ENCODE measurements at regions not wholly inside any gene's neighbourhood (a gene's known extent, or its start where the extent isn't known, plus 50 kb on each side); places are given as distances from the start of the nearest gene placed in this dataset.

- Histone ChIP-seq H3K9ac (replicated peaks in 1 of 4; ENCODE audit: extremely low read depth in 1 of 4, low read depth in 3 of 4, low read length in 3 of 4) (no peak overlapping the region), H3K4me3 (ENCODE audit: extremely low read depth in 1 of 4, insufficient read depth in 2 of 4, low read depth in 3 of 4, low read length in 4 of 4) (no peak overlapping the region), H3K23me2 (ENCODE audit: low read depth, low read length) (no peaks in the 10 kb centered on the region), H3K79me2 (ENCODE audit: control insufficient read depth in 1 of 2, insufficient read depth in 2 of 2, low read length in 2 of 2) (no peaks in the 10 kb centered on the region), H2BK20ac (ENCODE audit: low read length) (no peak overlapping the region), H3K56ac (replicated peaks; ENCODE audit: insufficient read length, low read depth, low read length) (no peak overlapping the region), H3K18ac (ENCODE audit: extremely low read depth, low read length) (no peak overlapping the region), H3K27me3 (replicated peaks in 1 of 4; ENCODE audit: control insufficient read depth in 3 of 4, extremely low read depth in 1 of 4, insufficient read depth in 3 of 4, low read length in 3 of 4) (no peaks in the 10 kb centered on the region), H2BK12ac (ENCODE audit: low read depth, low read length) (no peak overlapping the region), H4K8ac (ENCODE audit: extremely low read depth, insufficient read depth, low read length) (no peak overlapping the region), H2BK120ac (replicated peaks; ENCODE audit: low read depth, low read length) (no peak overlapping the region), H3K4me1 (replicated peaks in 1 of 4; ENCODE audit: control insufficient read depth in 3 of 4, insufficient read depth in 4 of 4, low read length in 3 of 4) (no peaks in the 10 kb centered on the region), H3K79me1 (ENCODE audit: low read depth, low read length) (no peaks in the 10 kb centered on the region), H2AFZ (ENCODE audit: low read length) (no peak overlapping the region), H3K4ac (replicated peaks; ENCODE audit: insufficient read length, low read depth, low read length) (no peak overlapping the region), H3K36me3 (ENCODE audit: control insufficient read depth in 2 of 4, insufficient read depth in 4 of 4, low read length in 3 of 4) (no peaks in the 10 kb centered on the region), H3K9me3 (ENCODE audit: insufficient read depth in 2 of 2, low read depth in 1 of 2, low read length in 1 of 2) (no peaks in the 10 kb centered on the region), H3K27ac (ENCODE audit: low read depth, low read length) (no peak overlapping the region), H2AK5ac (ENCODE audit: low read depth, low read length) (no peak overlapping the region), H3K23ac (ENCODE audit: insufficient read length) (no peak overlapping the region), H2BK15ac (ENCODE audit: low read length) (no peak overlapping the region), H4K5ac (ENCODE audit: insufficient read length, low read depth, low read length) (no peak overlapping the region), H4K91ac (replicated peaks; ENCODE audit: insufficient read length, low read length) (no peak overlapping the region), H4K20me1 (replicated peaks in 1 of 2; ENCODE audit: control insufficient read depth in 1 of 2, insufficient read depth in 2 of 2, low read length in 2 of 2) (no peaks in the 10 kb centered on the region), H3K14ac (ENCODE audit: insufficient read length) (no peak overlapping the region), H2BK5ac (ENCODE audit: low read depth, low read length) (no peak overlapping the region), H3K4me2 (ENCODE audit: insufficient read depth in 1 of 2, low read depth in 2 of 2, low read length in 2 of 2) (no peak overlapping the region)
- POLR2A ChIA-PET (ENCODE audit: partially characterized antibody), result no interaction called here
- FAIRE-seq (no peak), DNase-seq (ENCODE audit: low read depth in 1 of 2, low spot score in 2 of 2) (no peak)
- 92% methylated on average over 3 of the region's 3 CpGs; no CpG with 5 or more reads in 1 of the 2 experiments for WGBS, 2 experiments (ENCODE audit: extremely low coverage in 1 of 2, insufficient coverage in 1 of 2, insufficient read length in 1 of 2, insufficient replicate concordance in 2 of 2, low coverage in 1 of 2, low lambda C conversion rate in 2 of 2, missing lambda C conversion rate in 1 of 2)
- TF ChIP-seq NANOG (IDR thresholded peaks at IDR 0.05; ENCODE audit: insufficient read depth, low read depth, low read length, poor library complexity, severe bottlenecking) (no peak), MAX (IDR thresholded peaks at IDR 0.05) (no peak), NRF1 (IDR thresholded peaks at IDR 0.05; ENCODE audit: low read depth, low read length) (no peak), USF2 (IDR thresholded peaks at IDR 0.05; ENCODE audit: low read length) (no peak)
- CTCF ChIA-PET (ENCODE audit: partially characterized antibody), result interaction anchor here (0.6 to 1.4 kb wide), 3 partner anchors 11 to 57 kb away, joined by 3 to 6 read pairs (median 5); no protein-coding TSS in a partner anchor
These were observed 86.9 kb downstream of the ADAMTS1 start for GRCh38 chr21:26758083-26758880.

Data from H1 (cell line).